GM12878 (cell line): ENCODE measurements at regions not wholly inside any gene's neighbourhood (a gene's known extent, or its start where the extent isn't known, plus 50 kb on each side); places are given as distances from the start of the nearest gene placed in this dataset.

ENCODE experiments used
- ATAC-seq: fragments of 200-7000 bp; cut with Tn5 transposase; 3 replicates; pipeline ENCODE4 v1.9.1; 2020; ENCODE audit warnings: mild to moderate bottlenecking, moderate library complexity
- BruUV-seq: library from RNA; stranded (reverse); fragments of 400-500 nt; replicated peaks from 2 replicates; lab custom pipeline; 2021; lab: Mats Ljungman, UMichigan
- CTCF ChIA-PET: fragments of 300-600 bp; sonication (Branson Sonifier 250); formaldehyde crosslinking; extraction: SDS; loops from one replicate; lab custom pipeline; 2021; ENCODE audit warnings: inconsistent platforms; lab: Yijun Ruan, JAX
- POLR2A ChIA-PET: fragments of 350-600 bp; formaldehyde crosslinking; extraction: SDS; loops from one replicate; lab custom pipeline; 2021; ENCODE audit warnings: inconsistent platforms; lab: Charles Lee
- RAD21 ChIA-PET: fragments of 300-600 bp; sonication (Branson Sonifier 250); formaldehyde crosslinking; loops from one replicate; lab custom pipeline; 2023; ENCODE audit warnings: antibody characterized with exemption; ENCODE audit not compliant: unreplicated experiment; lab: Charles Lee
- SMC1A ChIA-PET: fragments of 300-600 bp; sonication (Branson Sonifier 250); formaldehyde crosslinking; loops from one replicate; lab custom pipeline; 2023; ENCODE audit not compliant: unreplicated experiment, uncharacterized antibody; lab: Charles Lee
- DNase-seq: peaks from one replicate; pipeline ENCODE4 v3.0.0-alpha.2; 2011; ENCODE audit warnings: low read depth, low spot score
- FAIRE-seq: peaks from 3 replicates; lab custom pipeline; 2011; peaks lifted over from hg19 to GRCh38; lab: Jason Lieb, UNC
- H2AFZ ChIP-seq: 2 replicates; pipeline ENCODE4 v1.6.0; 2011; ENCODE audit warnings: low read depth, low read length, control low read depth; ENCODE audit not compliant: control insufficient read depth
- H3K27ac ChIP-seq: 2 replicates; pipeline ENCODE4 v1.5.1; 2011; ENCODE audit warnings: control low read depth; ENCODE audit not compliant: control insufficient read depth, insufficient read depth
- H3K27me3 ChIP-seq, 2 experiments: replicated peaks in 1 of 2; 2 replicates each; pipeline versions ENCODE4 v1.6.0 to v1.6.1; 2011; ENCODE audit warnings: low read length in 1 of 2; ENCODE audit not compliant: control insufficient read depth in 2 of 2, insufficient read depth in 2 of 2
- H3K36me3 ChIP-seq, 2 experiments: 2 replicates each; pipeline ENCODE4 v1.5.1; 2011; ENCODE audit warnings: low read length in 1 of 2; ENCODE audit not compliant: control insufficient read depth in 2 of 2, insufficient read depth in 2 of 2
- H3K4me1 ChIP-seq: 2 replicates; pipeline ENCODE4 v1.6.1; 2011; ENCODE audit warnings: mild to moderate bottlenecking, low read length, moderate library complexity, mixed read lengths; ENCODE audit not compliant: control insufficient read depth, insufficient read depth
- H3K4me2 ChIP-seq: 2 replicates; pipeline ENCODE4 v1.6.0; 2011; ENCODE audit warnings: control low read depth; ENCODE audit not compliant: control insufficient read depth, insufficient read depth
- H3K4me3 ChIP-seq: fragments of 200-600 bp; sonication (generic); 2 replicates; pipeline ENCODE4 v1.5.1; 2016
- H3K79me2 ChIP-seq: 2 replicates; pipeline ENCODE4 v1.6.0; 2011; ENCODE audit warnings: low read length; ENCODE audit not compliant: control insufficient read depth, insufficient read depth
- H3K9ac ChIP-seq: 2 replicates; pipeline ENCODE4 v1.8.0; 2011; ENCODE audit warnings: low read length, control low read depth, mixed read lengths; ENCODE audit not compliant: control insufficient read depth, insufficient read depth
- H3K9me3 ChIP-seq: replicated peaks from 3 replicates; pipeline ENCODE4 v1.5.1; 2011; ENCODE audit warnings: mild to moderate bottlenecking, low read length; ENCODE audit not compliant: control insufficient read depth, insufficient read depth
- H4K20me1 ChIP-seq: 2 replicates; pipeline ENCODE4 v1.6.0; 2011; ENCODE audit not compliant: control insufficient read depth, insufficient read depth
- CBX3 ChIP-seq: fragments of 200-600 bp; sonication (generic); IDR thresholded peaks from 2 replicates; pipeline ENCODE4 v1.6.1; 2016; ENCODE audit warnings: low read depth, borderline replicate concordance
- CHD2 ChIP-seq: IDR thresholded peaks from 2 replicates; pipeline ENCODE4 v1.6.1; 2011; ENCODE audit warnings: low read depth, low read length, improper control_type of control experiment, borderline replicate concordance
- DPF2 ChIP-seq: fragments of 450-650 bp; IDR thresholded peaks from 2 replicates; pipeline ENCODE4 v1.6.1; 2017; ENCODE audit warnings: mild to moderate bottlenecking
- ETV6 ChIP-seq, 2 experiments: fragments of 450-650 bp in 1 of 2; IDR thresholded peaks in 1 of 2; conservative IDR thresholded peaks in 1 of 2; 2 replicates each; pipeline ENCODE4 v1.6.1; 2014; ENCODE audit warnings: antibody characterized with exemption in 1 of 2, borderline replicate concordance in 1 of 2, low read depth in 1 of 2, mild to moderate bottlenecking in 1 of 2, moderate library complexity in 1 of 2
- HDAC6 ChIP-seq: fragments of 200-600 bp; sonication (generic); IDR thresholded peaks from one replicate; pipeline ENCODE4 v1.8.0; 2017; ENCODE audit warnings: antibody characterized with exemption; ENCODE audit not compliant: unreplicated experiment
- NR2C1 ChIP-seq: fragments of 450-650 bp; IDR thresholded peaks from 2 replicates; pipeline ENCODE4 v1.6.1; 2017; ENCODE audit warnings: antibody characterized with exemption, mild to moderate bottlenecking, moderate library complexity
- SIN3A ChIP-seq: IDR thresholded peaks from 2 replicates; pipeline ENCODE4 v1.6.1; 2012; ENCODE audit warnings: low read depth, low read length, improper control_type of control experiment
- SMAD5 ChIP-seq: IDR thresholded peaks from 2 replicates; pipeline ENCODE4 v1.6.1; 2016; ENCODE audit warnings: antibody characterized with exemption, low read depth
- SP1 ChIP-seq: IDR thresholded peaks from one replicate; pipeline ENCODE4 v1.6.1; 2011; ENCODE audit warnings: low read depth, low read length
- SRF ChIP-seq, 2 experiments: IDR thresholded peaks; 2 replicates each; pipeline ENCODE4 v1.6.1; 2011; ENCODE audit warnings: low read depth in 2 of 2, low read length in 2 of 2, mild to moderate bottlenecking in 1 of 2, moderate library complexity in 1 of 2
- YY1 ChIP-seq: IDR thresholded peaks from 2 replicates; pipeline ENCODE4 v1.6.1; 2011; ENCODE audit warnings: low read depth, mild to moderate bottlenecking, low read length
- WGBS: methylation state at CpG from one replicate; pipeline ENCODE4 v1.1.6; 2016; ENCODE audit warnings: low lambda C conversion rate; ENCODE audit not compliant: insufficient replicate concordance, insufficient coverage; ENCODE audit errors: missing lambda C conversion rate; 5-methylcytosine and 5-hydroxymethylcytosine counted together
- in situ Hi-C: fragments of 300-500 bp; cut with MboI; formaldehyde crosslinking; loops from 9 replicates; pipeline ENCODE4 v1.14.3; 2018; ENCODE audit warnings: mixed read lengths
- intact Hi-C: fragments of 100-400 bp; cut with micrococcal nuclease; formaldehyde crosslinking; loops from one replicate; pipeline ENCODE4 v1.14.2; 2022; ENCODE audit not compliant: unreplicated experiment
- TF ChIP-seq, protein P1 (sequence below): IDR thresholded peaks from 2 replicates; pipeline ENCODE4 v1.6.1; 2012; ENCODE audit warnings: improper control_type of control experiment, low read depth, low read length; ENCODE audit not compliant: insufficient replicate concordance
- TF ChIP-seq, protein P2 (sequence below): IDR thresholded peaks from 2 replicates; pipeline ENCODE4 v1.6.1; 2011; ENCODE audit warnings: low read depth, low read length, improper control_type of control experiment, borderline replicate concordance

DNA sequence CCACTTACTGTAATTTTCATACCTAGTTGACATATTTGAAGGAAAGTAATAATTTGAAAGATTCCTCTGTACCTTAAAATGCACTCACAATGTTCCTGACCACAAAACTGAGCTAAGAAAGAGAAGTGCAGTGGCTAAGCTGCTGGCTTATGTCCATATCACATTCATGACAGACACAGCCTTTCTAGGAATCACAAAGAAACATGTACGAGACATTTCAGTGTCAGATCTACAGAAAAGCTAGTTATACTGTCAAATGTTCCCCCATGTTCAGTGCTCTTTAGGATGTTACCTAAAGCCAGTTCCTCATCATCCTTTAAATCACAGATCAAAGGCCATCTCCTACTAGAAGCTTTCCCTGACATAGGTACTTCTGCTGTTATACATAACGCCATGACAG, 142.2 kb upstream of the C11orf58 start:
- H3K4me2 ChIP-seq, result no peak overlapping the region
- H3K27me3 ChIP-seq, result no peaks in the 10 kb centered on the region; a peak in 1 of 4 replicates
- FAIRE-seq (no peak), DNase-seq (no peak), ATAC-seq (no peak)
- POLR2A ChIA-PET, result no interaction called here
- no peak overlapping the region for H3K4me3 ChIP-seq
- H3K36me3 ChIP-seq, result no peaks in the 10 kb centered on the region
- RAD21 ChIA-PET, result no interaction called here
- 27% methylated on average over 2 of the region's 2 CpGs for whole genome bisulfite sequencing
- SMC1A ChIA-PET, result no interaction called here
- in situ Hi-C loops, result no loop called here
- no peak overlapping the region for H2AFZ ChIP-seq
- no peak for TF ChIP-seq DPF2
- TF ChIP-seq YY1, result no peak
- TF ChIP-seq HDAC6, result no peak
- intact Hi-C loops, result no loop called here
- no peaks in the 10 kb centered on the region for H3K4me1 ChIP-seq
- BruUV-seq, result no TSS peak
- no peak overlapping the region for H3K9ac ChIP-seq
- H4K20me1 ChIP-seq, result no peaks in the 10 kb centered on the region
- CTCF ChIA-PET, result interaction anchor here (0.6 to 1.6 kb wide), 3 partner anchors 11 to 665 kb away, joined by 3 to 5 read pairs (median 4); no protein-coding TSS in a partner anchor
- no peaks in the 10 kb centered on the region for H3K9me3 ChIP-seq
- no peak overlapping the region for H3K27ac ChIP-seq
- no peaks in the 10 kb centered on the region for H3K79me2 ChIP-seq

DNA sequence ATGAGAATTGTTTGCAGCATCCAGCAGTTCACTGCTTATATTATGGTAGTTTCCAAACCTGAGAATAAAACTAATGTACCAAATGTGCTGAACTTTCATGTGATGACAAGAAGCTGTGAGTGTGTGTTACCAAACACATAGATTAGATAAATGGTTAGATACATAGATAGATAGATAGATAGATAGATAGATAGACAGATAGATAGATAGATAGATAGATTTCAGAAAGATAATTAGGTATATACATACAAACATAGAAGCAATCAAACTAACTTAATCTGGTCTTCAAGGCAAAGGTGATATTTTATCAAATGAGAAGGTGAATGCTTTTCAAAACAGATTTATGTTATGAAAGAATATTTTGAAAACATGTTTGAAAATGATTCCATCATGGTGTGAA, 147.3 kb upstream of the C11orf58 start:
- Histone ChIP-seq H3K9ac (no peak overlapping the region), H3K4me3 (no peak overlapping the region), H3K79me2 (no peaks in the 10 kb centered on the region), H4K20me1 (no peaks in the 10 kb centered on the region), H3K4me2 (no peak overlapping the region), H3K27me3 (no peaks in the 10 kb centered on the region; a peak in 1 of 4 replicates), H3K36me3 (no peaks in the 10 kb centered on the region), H2AFZ (no peak overlapping the region), H3K9me3 (no peaks in the 10 kb centered on the region), H3K27ac (no peak overlapping the region), H3K4me1 (no peaks in the 10 kb centered on the region)
- intact Hi-C loops (no loop called here), in situ Hi-C loops (no loop called here)
- POLR2A ChIA-PET, result no interaction called here
- TF ChIP-seq ETV6 (conservative IDR thresholded peaks at IDR 0.05 in 1 of 2, IDR thresholded peaks at IDR 0.05 in 1 of 2; ENCODE audit: borderline replicate concordance in 1 of 2, low read depth in 1 of 2) (no peak), CBX3 (no peak), SP1 (no peak), SIN3A (no peak), NR2C1 (no peak), SRF (IDR thresholded peaks at IDR 0.05; ENCODE audit: low read depth in 2 of 2, low read length in 2 of 2) (no peak), CHD2 (no peak), SMAD5 (no peak)
- TF ChIP-seq, protein P1, sequence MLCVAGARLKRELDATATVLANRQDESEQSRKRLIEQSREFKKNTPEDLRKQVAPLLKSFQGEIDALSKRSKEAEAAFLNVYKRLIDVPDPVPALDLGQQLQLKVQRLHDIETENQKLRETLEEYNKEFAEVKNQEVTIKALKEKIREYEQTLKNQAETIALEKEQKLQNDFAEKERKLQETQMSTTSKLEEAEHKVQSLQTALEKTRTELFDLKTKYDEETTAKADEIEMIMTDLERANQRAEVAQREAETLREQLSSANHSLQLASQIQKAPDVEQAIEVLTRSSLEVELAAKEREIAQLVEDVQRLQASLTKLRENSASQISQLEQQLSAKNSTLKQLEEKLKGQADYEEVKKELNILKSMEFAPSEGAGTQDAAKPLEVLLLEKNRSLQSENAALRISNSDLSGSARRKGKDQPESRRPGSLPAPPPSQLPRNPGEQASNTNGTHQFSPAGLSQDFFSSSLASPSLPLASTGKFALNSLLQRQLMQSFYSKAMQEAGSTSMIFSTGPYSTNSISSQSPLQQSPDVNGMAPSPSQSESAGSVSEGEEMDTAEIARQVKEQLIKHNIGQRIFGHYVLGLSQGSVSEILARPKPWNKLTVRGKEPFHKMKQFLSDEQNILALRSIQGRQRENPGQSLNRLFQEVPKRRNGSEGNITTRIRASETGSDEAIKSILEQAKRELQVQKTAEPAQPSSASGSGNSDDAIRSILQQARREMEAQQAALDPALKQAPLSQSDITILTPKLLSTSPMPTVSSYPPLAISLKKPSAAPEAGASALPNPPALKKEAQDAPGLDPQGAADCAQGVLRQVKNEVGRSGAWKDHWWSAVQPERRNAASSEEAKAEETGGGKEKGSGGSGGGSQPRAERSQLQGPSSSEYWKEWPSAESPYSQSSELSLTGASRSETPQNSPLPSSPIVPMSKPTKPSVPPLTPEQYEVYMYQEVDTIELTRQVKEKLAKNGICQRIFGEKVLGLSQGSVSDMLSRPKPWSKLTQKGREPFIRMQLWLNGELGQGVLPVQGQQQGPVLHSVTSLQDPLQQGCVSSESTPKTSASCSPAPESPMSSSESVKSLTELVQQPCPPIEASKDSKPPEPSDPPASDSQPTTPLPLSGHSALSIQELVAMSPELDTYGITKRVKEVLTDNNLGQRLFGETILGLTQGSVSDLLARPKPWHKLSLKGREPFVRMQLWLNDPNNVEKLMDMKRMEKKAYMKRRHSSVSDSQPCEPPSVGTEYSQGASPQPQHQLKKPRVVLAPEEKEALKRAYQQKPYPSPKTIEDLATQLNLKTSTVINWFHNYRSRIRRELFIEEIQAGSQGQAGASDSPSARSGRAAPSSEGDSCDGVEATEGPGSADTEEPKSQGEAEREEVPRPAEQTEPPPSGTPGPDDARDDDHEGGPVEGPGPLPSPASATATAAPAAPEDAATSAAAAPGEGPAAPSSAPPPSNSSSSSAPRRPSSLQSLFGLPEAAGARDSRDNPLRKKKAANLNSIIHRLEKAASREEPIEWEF, result no peak
- TF ChIP-seq, protein P2, sequence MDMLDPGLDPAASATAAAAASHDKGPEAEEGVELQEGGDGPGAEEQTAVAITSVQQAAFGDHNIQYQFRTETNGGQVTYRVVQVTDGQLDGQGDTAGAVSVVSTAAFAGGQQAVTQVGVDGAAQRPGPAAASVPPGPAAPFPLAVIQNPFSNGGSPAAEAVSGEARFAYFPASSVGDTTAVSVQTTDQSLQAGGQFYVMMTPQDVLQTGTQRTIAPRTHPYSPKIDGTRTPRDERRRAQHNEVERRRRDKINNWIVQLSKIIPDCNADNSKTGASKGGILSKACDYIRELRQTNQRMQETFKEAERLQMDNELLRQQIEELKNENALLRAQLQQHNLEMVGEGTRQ, result no peak
- CTCF ChIA-PET, result no interaction called here
- BruUV-seq, result no TSS peak
- no peak for ATAC-seq
- no peak for FAIRE-seq
- RAD21 ChIA-PET, result no interaction called here
- SMC1A ChIA-PET, result no interaction called here
- no peak for DNase-seq
